ENCODE measurements at regions not wholly inside any gene's neighbourhood (a gene's known extent, or its start where the extent isn't known, plus 50 kb on each side); places are given as distances from the start of the nearest gene placed in this dataset.

- peaks cover 0 to 21% of the 10 kb centered on the region in 2 experiments for H3K9me3 ChIP-seq (ENCODE audit: control insufficient read depth in 1 of 2, insufficient read depth in 1 of 2, low read length in 2 of 2)
- H3K4me3 Mint-ChIP-seq = no peak overlapping the region
- no peak overlapping the region for H3K4me3 ChIP-seq (ENCODE audit: low read length)
- H3K4me1 ChIP-seq (ENCODE audit: insufficient read depth, low read length) = no peaks in the 10 kb centered on the region
- H3K36me3 Mint-ChIP-seq (ENCODE audit: low read depth) = no peaks in the 10 kb centered on the region
- H3K4me1 Mint-ChIP-seq (ENCODE audit: low read depth) = peaks cover 5% of the 10 kb centered on the region
- POLR2A ChIA-PET = no interaction called here
- no peak overlapping the region for H3K27ac Mint-ChIP-seq
- H3K9me3 Mint-ChIP-seq = no peaks in the 10 kb centered on the region
- TF ChIP-seq CTCF (IDR thresholded peaks at IDR 0.05) = no peak
- H3K27ac ChIP-seq (ENCODE audit: low read depth in 1 of 2, low read length in 2 of 2) = no peak overlapping the region
- intact Hi-C loops (cut with DNase I, micrococcal nuclease) = no loop called here
- no peaks in the 10 kb centered on the region for H3K27me3 Mint-ChIP-seq
- DNase-seq (no peak), ATAC-seq (ENCODE audit: poor library complexity) (no peak)
- no peaks in the 10 kb centered on the region for H3K36me3 ChIP-seq (ENCODE audit: insufficient read depth, low read length)
- no peaks in the 10 kb centered on the region for H3K27me3 ChIP-seq (ENCODE audit: control insufficient read depth in 1 of 2, insufficient read depth in 2 of 2, low read length in 2 of 2)
- CTCF ChIA-PET = no interaction called here
Measured at GRCh38 chr21:22579741-22580140, 1581.5 kb downstream of the NCAM2 start.

GRCh38 chr21:22582026-22582425 lies 1583.8 kb downstream of the NCAM2 start:
- CTCF ChIA-PET = no interaction called here
- intact Hi-C loops (cut with DNase I, micrococcal nuclease) = no loop called here
- no peaks in the 10 kb centered on the region for H3K4me1 ChIP-seq (ENCODE audit: insufficient read depth, low read length)

GRCh38 chr21:22584308-22584707 lies 1586.1 kb downstream of the NCAM2 start:
- Mint-ChIP-seq H3K27ac (no peak overlapping the region), H3K36me3 (ENCODE audit: low read depth) (no peaks in the 10 kb centered on the region), H3K9me3 (no peaks in the 10 kb centered on the region), H3K4me3 (no peak overlapping the region), H3K4me1 (ENCODE audit: low read depth) (no peaks in the 10 kb centered on the region), H3K27me3 (no peaks in the 10 kb centered on the region)
- no peak overlapping the region for H3K4me3 ChIP-seq (ENCODE audit: low read length)
- ChIA-PET CTCF (no interaction called here), POLR2A (no interaction called here)
- no peak overlapping the region for H3K27ac ChIP-seq (ENCODE audit: low read depth in 1 of 2, low read length in 2 of 2)
- no peak for DNase-seq
- no peaks in the 10 kb centered on the region for H3K27me3 ChIP-seq (ENCODE audit: control insufficient read depth in 1 of 2, insufficient read depth in 2 of 2, low read length in 2 of 2)
- intact Hi-C loops (cut with DNase I, micrococcal nuclease) = no loop called here
- peaks cover 0 to 6% of the 10 kb centered on the region in 2 experiments for H3K9me3 ChIP-seq (ENCODE audit: control insufficient read depth in 1 of 2, insufficient read depth in 1 of 2, low read length in 2 of 2)
- H3K36me3 ChIP-seq (ENCODE audit: insufficient read depth, low read length) = no peaks in the 10 kb centered on the region
- no peaks in the 10 kb centered on the region for H3K4me1 ChIP-seq (ENCODE audit: insufficient read depth, low read length)
- ATAC-seq (ENCODE audit: poor library complexity) = no peak
- no peak for TF ChIP-seq CTCF (IDR thresholded peaks at IDR 0.05)

More at GRCh38 chr21:22582026-22582425, 1583.8 kb downstream of the NCAM2 start:
- Mint-ChIP-seq H3K27ac (no peak overlapping the region), H3K4me1 (ENCODE audit: low read depth) (no peaks in the 10 kb centered on the region), H3K27me3 (no peaks in the 10 kb centered on the region), H3K4me3 (no peak overlapping the region), H3K9me3 (no peaks in the 10 kb centered on the region), H3K36me3 (ENCODE audit: low read depth) (no peaks in the 10 kb centered on the region)
- Histone ChIP-seq H3K27ac (ENCODE audit: low read depth in 1 of 2, low read length in 2 of 2) (no peak overlapping the region), H3K9me3 (ENCODE audit: control insufficient read depth in 1 of 2, insufficient read depth in 1 of 2, low read length in 2 of 2) (peaks cover 0 to 21% of the 10 kb centered on the region in 2 experiments), H3K36me3 (ENCODE audit: insufficient read depth, low read length) (no peaks in the 10 kb centered on the region), H3K27me3 (ENCODE audit: control insufficient read depth in 1 of 2, insufficient read depth in 2 of 2, low read length in 2 of 2) (no peaks in the 10 kb centered on the region), H3K4me3 (ENCODE audit: low read length) (no peak overlapping the region)
- TF ChIP-seq CTCF (IDR thresholded peaks at IDR 0.05) = no peak
- DNase-seq = no peak
- POLR2A ChIA-PET = no interaction called here
- ATAC-seq (ENCODE audit: poor library complexity) = no peak

Measured in CD4-positive, alpha-beta T cell (primary cell).